Naive thymus-derived CD4-positive, alpha-beta T cell (primary cell): ENCODE measurements at regions not wholly inside any gene's neighbourhood (a gene's known extent, or its start where the extent isn't known, plus 50 kb on each side); places are given as distances from the start of the nearest gene placed in this dataset.

Source experiments
- ATAC-seq: fragments of 150-1000 bp; cut with Tn5 transposase; 2 replicates; pipeline ENCODE4 v1.10.0; 2021; ENCODE audit warnings: mild to moderate bottlenecking, moderate library complexity
- CTCF ChIA-PET: fragments of 350-600 bp; sonication (Branson Sonifier 250); formaldehyde crosslinking; loops from one replicate; lab custom pipeline; 2021; ENCODE audit warnings: antibody characterized with exemption; lab: Charles Lee
- POLR2A ChIA-PET: fragments of 350-600 bp; sonication (Branson Sonifier 250); formaldehyde crosslinking; loops from one replicate; lab custom pipeline; 2021; ENCODE audit warnings: antibody characterized with exemption, inconsistent platforms; lab: Charles Lee
- DNase-seq, 9 donors: peaks; one replicate each; pipeline versions ENCODE4 v3.0.0 to v3.0.0-alpha.2; 2020 to 2022; ENCODE audit warnings: mixed read lengths in 1 of 9
- H3K27ac ChIP-seq: one replicate; pipeline ENCODE4 v1.7.0; 2013; ENCODE audit warnings: mild to moderate bottlenecking, low read depth, low read length, moderate library complexity
- H3K27me3 ChIP-seq, 2 donors: one replicate each; pipeline ENCODE4 v1.7.0; 2013; ENCODE audit warnings: low read length in 2 of 2, mild to moderate bottlenecking in 2 of 2, moderate library complexity in 2 of 2; ENCODE audit not compliant: control insufficient read depth in 2 of 2, insufficient read depth in 2 of 2
- H3K36me3 ChIP-seq, 3 experiments: 1 replicate in 2 of 3; 2 replicates in 1 of 3; pipeline ENCODE4 v1.7.0; 2013; ENCODE audit warnings: low read length in 3 of 3, mild to moderate bottlenecking in 3 of 3, moderate library complexity in 1 of 3; ENCODE audit not compliant: insufficient read depth in 3 of 3, control insufficient read depth in 2 of 3
- H3K4me1 ChIP-seq, 2 donors: one replicate each; pipeline ENCODE4 v1.7.0; 2013; ENCODE audit warnings: low read length in 2 of 2, mild to moderate bottlenecking in 2 of 2, moderate library complexity in 1 of 2; ENCODE audit not compliant: control insufficient read depth in 2 of 2, insufficient read depth in 2 of 2
- H3K4me3 ChIP-seq: 2 replicates; pipeline ENCODE4 v1.7.0; 2013; ENCODE audit warnings: mild to moderate bottlenecking, low read length
- H3K9me3 ChIP-seq, 3 experiments: 1 replicate in 2 of 3; 2 replicates in 1 of 3; pipeline ENCODE4 v1.7.0; 2013; ENCODE audit warnings: low read length in 3 of 3; ENCODE audit not compliant: control insufficient read depth in 2 of 3
- H3K27ac Mint-ChIP-seq, 9 donors: one replicate each; pipeline ENCODE4 v1.8.0; 2020 to 2022; ENCODE audit warnings: mixed read lengths in 9 of 9, mild to moderate bottlenecking in 8 of 9, moderate library complexity in 5 of 9, inconsistent platforms in 2 of 9
- H3K27me3 Mint-ChIP-seq, 5 donors: one replicate each; pipeline ENCODE4 v1.8.0; 2021 to 2022; ENCODE audit warnings: mixed read lengths in 5 of 5, mild to moderate bottlenecking in 1 of 5
- H3K36me3 Mint-ChIP-seq, 5 donors: one replicate each; pipeline ENCODE4 v1.8.0; 2020 to 2022; ENCODE audit warnings: mixed read lengths in 5 of 5, mild to moderate bottlenecking in 3 of 5, inconsistent platforms in 1 of 5
- H3K4me1 Mint-ChIP-seq, 7 donors: one replicate each; pipeline ENCODE4 v1.8.0; 2020 to 2022; ENCODE audit warnings: mixed read lengths in 7 of 7, mild to moderate bottlenecking in 3 of 7, inconsistent platforms in 1 of 7
- H3K4me3 Mint-ChIP-seq, 10 donors: one replicate each; pipeline ENCODE4 v1.8.0; 2020 to 2022; ENCODE audit warnings: mild to moderate bottlenecking in 10 of 10, mixed read lengths in 10 of 10, moderate library complexity in 6 of 10, inconsistent platforms in 2 of 10
- H3K9me3 Mint-ChIP-seq, 11 donors: one replicate each; pipeline ENCODE4 v1.8.0; 2020 to 2022; ENCODE audit warnings: mixed read lengths in 11 of 11, mild to moderate bottlenecking in 4 of 11, inconsistent platforms in 1 of 11, moderate library complexity in 1 of 11
- intact Hi-C, 2 donors: fragments of 100-400 bp; cut with micrococcal nuclease; formaldehyde crosslinking; loops; one replicate each; pipeline ENCODE4 v1.15.1; 2023

DNA sequence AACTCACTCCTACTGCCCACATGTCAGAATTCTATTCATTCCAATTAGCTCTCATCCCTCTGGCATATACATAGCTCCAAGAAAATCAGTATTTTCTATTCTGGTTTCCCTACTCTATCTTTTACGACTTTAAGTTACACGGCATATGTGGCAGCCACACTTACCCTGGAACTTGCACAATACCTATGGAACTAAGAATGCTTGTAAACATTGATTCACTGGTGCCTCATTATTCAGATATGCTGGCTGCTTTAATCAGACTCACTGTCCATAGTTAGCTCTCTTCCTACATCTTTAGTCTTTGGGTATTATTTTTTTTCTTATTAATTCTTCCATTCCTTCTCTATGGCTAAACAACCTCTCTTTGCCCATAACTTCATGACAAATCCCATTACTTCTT, 1519.9 kb upstream of the ACVR2A start:
- intact Hi-C loops = no loop called here
- DNase-seq = no peak
- Histone ChIP-seq H3K9me3 (no peaks in the 10 kb centered on the region), H3K36me3 (no peaks in the 10 kb centered on the region), H3K4me1 (no peaks in the 10 kb centered on the region), H3K27ac (no peak overlapping the region), H3K4me3 (no peak overlapping the region), H3K27me3 (no peaks in the 10 kb centered on the region)
- POLR2A ChIA-PET = no interaction called here
- ATAC-seq = no peak
- Mint-ChIP-seq H3K4me3 (no peak overlapping the region), H3K27me3 (no peaks in the 10 kb centered on the region), H3K27ac (no peak overlapping the region), H3K36me3 (no peaks in the 10 kb centered on the region), H3K9me3 (peaks cover 0 to 6% (median 0%) of the 10 kb centered on the region in 11 donors), H3K4me1 (no peaks in the 10 kb centered on the region)
- CTCF ChIA-PET = no interaction called here

DNA sequence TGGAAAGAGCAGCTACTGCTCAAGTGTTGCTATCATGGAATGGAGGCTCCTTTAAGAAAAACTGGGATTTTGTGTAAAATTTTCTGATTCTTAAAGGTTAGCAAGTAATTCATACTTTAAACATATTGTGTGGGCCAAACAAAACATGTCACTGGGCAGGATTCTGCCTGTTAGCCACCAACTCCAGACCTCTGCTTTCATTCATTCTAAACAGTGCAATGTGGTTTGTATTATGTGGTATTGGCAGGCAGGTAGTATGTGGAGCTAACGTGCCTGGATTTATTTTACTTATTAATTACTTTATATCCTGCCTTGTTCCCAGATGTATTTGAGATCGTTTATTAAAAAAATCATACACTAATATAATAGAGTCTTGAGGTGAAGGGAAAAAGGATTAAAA, 1521.3 kb upstream of the ACVR2A start:
- intact Hi-C loops = no loop called here

DNA sequence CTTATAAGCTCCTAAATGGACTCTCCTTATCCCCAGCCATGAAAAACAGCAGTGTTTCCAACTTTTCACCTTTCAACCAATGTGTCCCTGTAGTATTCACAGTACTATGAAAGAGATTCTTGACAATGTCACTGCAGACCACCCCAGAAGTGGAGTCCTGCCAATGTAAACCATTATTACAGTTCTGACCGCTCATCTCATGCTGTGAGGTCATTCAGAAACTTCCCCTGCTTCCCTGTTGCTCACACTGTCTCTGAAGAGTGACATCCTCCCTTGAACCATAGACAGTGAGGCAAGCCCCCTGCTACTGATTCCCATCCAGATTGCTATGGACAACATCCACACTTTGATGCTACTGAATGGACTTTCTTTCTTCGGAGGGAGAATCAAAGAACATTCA, 1523.7 kb upstream of the ACVR2A start:
- Mint-ChIP-seq H3K4me1 (no peaks in the 10 kb centered on the region), H3K36me3 (no peaks in the 10 kb centered on the region), H3K27me3 (no peaks in the 10 kb centered on the region), H3K9me3 (peaks cover 0 to 6% (median 0%) of the 10 kb centered on the region in 11 donors), H3K4me3 (no peak overlapping the region), H3K27ac (no peak overlapping the region)
- CTCF ChIA-PET = no interaction called here
- intact Hi-C loops = no loop called here
- H3K36me3 ChIP-seq = no peaks in the 10 kb centered on the region
- no peak overlapping the region for H3K27ac ChIP-seq
- ATAC-seq (no peak), DNase-seq (no peak)
- H3K27me3 ChIP-seq = no peaks in the 10 kb centered on the region
- H3K4me1 ChIP-seq = no peaks in the 10 kb centered on the region
- POLR2A ChIA-PET = no interaction called here
- H3K9me3 ChIP-seq = no peaks in the 10 kb centered on the region
- H3K4me3 ChIP-seq = no peak overlapping the region

More for the DNA sequence above, 1521.3 kb upstream of the ACVR2A start:
- Mint-ChIP-seq H3K4me1 (no peaks in the 10 kb centered on the region), H3K36me3 (no peaks in the 10 kb centered on the region), H3K9me3 (peaks cover 0 to 6% (median 0%) of the 10 kb centered on the region in 11 donors), H3K27me3 (no peaks in the 10 kb centered on the region), H3K4me3 (no peak overlapping the region), H3K27ac (no peak overlapping the region)
- Histone ChIP-seq H3K27ac (no peak overlapping the region), H3K9me3 (no peaks in the 10 kb centered on the region), H3K4me1 (no peaks in the 10 kb centered on the region), H3K36me3 (no peaks in the 10 kb centered on the region), H3K4me3 (no peak overlapping the region), H3K27me3 (no peaks in the 10 kb centered on the region)
- DNase-seq (no peak), ATAC-seq (no peak)
- ChIA-PET POLR2A (no interaction called here), CTCF (no interaction called here)

DNA sequence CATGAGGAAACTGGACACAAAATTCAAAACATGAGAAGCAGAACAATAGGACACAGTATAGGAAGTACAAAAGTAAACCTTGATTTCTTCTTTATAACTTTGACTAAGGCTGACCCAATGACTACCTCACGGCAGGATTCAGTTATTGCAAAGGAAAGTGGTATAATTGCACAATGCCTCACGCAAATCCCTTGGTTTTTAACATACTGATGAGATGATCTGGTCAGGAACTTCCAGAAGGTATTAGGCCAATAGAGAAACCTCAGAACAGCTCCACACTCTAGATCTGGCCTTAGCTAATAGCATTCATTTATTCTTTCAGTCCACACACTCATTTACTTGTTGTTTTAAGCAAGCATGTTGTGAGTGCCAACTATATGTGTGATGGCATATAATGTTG, 1526.9 kb upstream of the ACVR2A start:
- Histone ChIP-seq H3K9me3 (no peaks in the 10 kb centered on the region), H3K4me1 (no peaks in the 10 kb centered on the region), H3K27ac (no peak overlapping the region), H3K27me3 (no peaks in the 10 kb centered on the region), H3K4me3 (no peak overlapping the region), H3K36me3 (no peaks in the 10 kb centered on the region)
- POLR2A ChIA-PET = no interaction called here
- Mint-ChIP-seq H3K27me3 (no peaks in the 10 kb centered on the region), H3K4me3 (no peak overlapping the region), H3K4me1 (no peaks in the 10 kb centered on the region), H3K27ac (no peak overlapping the region), H3K36me3 (no peaks in the 10 kb centered on the region), H3K9me3 (peaks cover 0 to 6% (median 0%) of the 10 kb centered on the region in 11 donors)
- intact Hi-C loops = no loop called here
- DNase-seq (no peak), ATAC-seq (no peak)
- CTCF ChIA-PET = no interaction called here

DNA sequence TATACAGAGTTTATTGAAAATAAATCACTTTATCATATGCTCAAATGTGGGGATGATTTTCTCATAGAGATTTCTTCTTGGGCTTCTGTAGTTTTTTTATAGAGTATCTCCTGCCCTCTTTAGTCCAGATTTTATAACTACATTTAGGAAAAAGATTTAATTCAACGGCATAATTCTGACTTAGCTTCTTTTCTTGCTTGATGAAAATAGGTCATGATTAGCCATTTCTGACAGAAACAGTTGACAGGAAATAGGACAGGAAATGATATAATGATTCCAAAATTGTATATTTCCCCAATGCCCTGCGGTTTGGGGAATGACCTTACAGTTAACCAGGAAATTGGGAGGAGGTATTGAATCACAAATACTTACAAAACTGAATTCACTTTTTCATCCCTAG, 1531.9 kb upstream of the ACVR2A start:
- H3K27ac Mint-ChIP-seq = no peak overlapping the region
- CTCF ChIA-PET = no interaction called here

DNA sequence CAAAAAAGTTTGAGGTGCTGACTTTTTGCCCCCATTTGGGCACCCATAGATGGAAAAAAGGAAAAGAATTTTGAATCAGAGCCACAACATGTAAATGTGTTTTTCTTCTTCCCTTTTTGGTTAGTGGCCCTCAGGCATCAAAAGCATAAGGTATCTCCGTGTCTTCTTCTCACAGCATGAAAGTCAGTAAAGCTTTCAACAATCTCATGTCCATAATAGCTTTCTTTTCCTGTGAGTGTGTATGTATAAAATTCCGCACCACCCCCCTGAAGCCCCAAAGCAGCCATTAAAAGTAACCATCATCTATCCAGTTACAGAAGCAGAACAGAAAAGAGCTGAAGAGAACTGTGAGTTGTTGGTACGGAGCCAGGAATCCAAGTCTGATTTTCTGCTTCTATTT, 1539.7 kb upstream of the ACVR2A start:
- Histone ChIP-seq H3K27me3 (no peaks in the 10 kb centered on the region), H3K4me3 (no peak overlapping the region), H3K36me3 (no peaks in the 10 kb centered on the region), H3K27ac (no peak overlapping the region), H3K4me1 (no peaks in the 10 kb centered on the region), H3K9me3 (no peaks in the 10 kb centered on the region)
- intact Hi-C loops = no loop called here
- CTCF ChIA-PET = no interaction called here
- no peak overlapping the region for H3K27ac Mint-ChIP-seq
- H3K4me1 Mint-ChIP-seq = no peaks in the 10 kb centered on the region
- no peak for ATAC-seq
- peaks cover 0 to 18% (median 6%) of the 10 kb centered on the region in 11 donors for H3K9me3 Mint-ChIP-seq
- no peak overlapping the region for H3K4me3 Mint-ChIP-seq
- no peaks in the 10 kb centered on the region for H3K27me3 Mint-ChIP-seq
- DNase-seq = no peak
- H3K36me3 Mint-ChIP-seq = no peaks in the 10 kb centered on the region
- POLR2A ChIA-PET = no interaction called here

More for the DNA sequence above, 1531.9 kb upstream of the ACVR2A start:
- ATAC-seq (no peak), DNase-seq (no peak)
- H3K4me1 Mint-ChIP-seq = no peaks in the 10 kb centered on the region
- no peaks in the 10 kb centered on the region for H3K9me3 ChIP-seq
- intact Hi-C loops = no loop called here
- H3K27me3 Mint-ChIP-seq = no peaks in the 10 kb centered on the region
- no peaks in the 10 kb centered on the region for H3K36me3 ChIP-seq
- no peaks in the 10 kb centered on the region for H3K36me3 Mint-ChIP-seq
- H3K27me3 ChIP-seq = no peaks in the 10 kb centered on the region
- H3K4me3 Mint-ChIP-seq = no peak overlapping the region
- no peak overlapping the region for H3K4me3 ChIP-seq
- H3K9me3 Mint-ChIP-seq = peaks cover 0 to 4% (median 0%) of the 10 kb centered on the region in 11 donors
- no peak overlapping the region for H3K27ac ChIP-seq
- H3K4me1 ChIP-seq = no peaks in the 10 kb centered on the region
- POLR2A ChIA-PET = no interaction called here

DNA sequence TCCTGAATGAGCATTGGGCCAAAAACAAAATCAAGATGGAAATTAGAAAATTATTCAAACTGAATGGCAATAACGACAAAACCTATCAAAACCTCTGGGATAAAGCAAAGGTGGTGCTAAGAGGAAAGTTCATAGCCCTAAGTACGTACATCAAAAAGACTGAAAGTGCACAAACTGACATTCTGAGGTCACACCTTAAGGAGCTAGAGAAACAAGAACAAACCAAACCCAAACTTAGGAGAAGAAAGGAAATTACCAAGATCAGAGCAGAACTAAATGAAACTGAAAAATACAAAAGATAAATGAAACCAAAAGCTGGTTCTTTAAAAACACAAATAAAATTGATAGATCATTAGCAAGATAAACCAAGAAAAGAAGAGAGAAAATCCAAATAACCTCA, 1543.5 kb upstream of the ACVR2A start:
- Histone ChIP-seq H3K4me3 (no peak overlapping the region), H3K27me3 (no peaks in the 10 kb centered on the region), H3K36me3 (no peaks in the 10 kb centered on the region), H3K9me3 (no peaks in the 10 kb centered on the region), H3K4me1 (no peaks in the 10 kb centered on the region), H3K27ac (no peak overlapping the region)
- ChIA-PET CTCF (no interaction called here), POLR2A (no interaction called here)
- Mint-ChIP-seq H3K27ac (no peak overlapping the region), H3K27me3 (no peaks in the 10 kb centered on the region), H3K36me3 (no peaks in the 10 kb centered on the region), H3K4me3 (no peak overlapping the region), H3K9me3 (peaks cover 0 to 32% (median 11%) of the 10 kb centered on the region in 11 donors), H3K4me1 (no peaks in the 10 kb centered on the region)
- DNase-seq (no peak), ATAC-seq (no peak)
- intact Hi-C loops = no loop called here
